ENCODE measurements at regions not wholly inside any gene's neighbourhood (a gene's known extent, or its start where the extent isn't known, plus 50 kb on each side); places are given as distances from the start of the nearest gene placed in this dataset.
"Not testable (repeated sequence)": the region's sequence is repeated elsewhere in the genome, so short reads cannot be mapped to it uniquely, and the experiment has no call there.

GRCh38 chr5:130500495-130500894, 596.2 kb downstream of the CHSY3 start:
- not testable (repeated sequence) for DNase-seq

GRCh38 chr5:130496215-130496614, 592.0 kb downstream of the CHSY3 start:
- DNase-seq = no peak

GRCh38 chr5:130488252-130488651, 584.0 kb downstream of the CHSY3 start:
- no peak for DNase-seq

GRCh38 chr5:130479045-130479804, 575.0 kb downstream of the CHSY3 start:
- no peak for DNase-seq

GRCh38 chr5:130476325-130476724, 572.1 kb downstream of the CHSY3 start:
- DNase-seq = no peak

GRCh38 chr5:130462516-130462915, 558.3 kb downstream of the CHSY3 start:
- DNase-seq = no peak

- no peak for DNase-seq
Observed at GRCh38 chr5:130455175-130455574, 550.9 kb downstream of the CHSY3 start.

- DNase-seq = no peak
Observed at GRCh38 chr5:130452744-130453143, 548.5 kb downstream of the CHSY3 start.

GRCh38 chr5:130436430-130436829, 532.2 kb downstream of the CHSY3 start:
- no peak for DNase-seq

- no peak for DNase-seq
Observed at GRCh38 chr5:130427222-130427955, 523.1 kb downstream of the CHSY3 start.

- DNase-seq = no peak
Observed at GRCh38 chr5:130425424-130425823, 521.2 kb downstream of the CHSY3 start.

- DNase-seq = peak in 1 of 51 donors; percentile 0
Observed at GRCh38 chr5:130424341-130424740, 520.1 kb downstream of the CHSY3 start.

- no peak for DNase-seq
Observed at GRCh38 chr5:130402906-130403305, 498.6 kb downstream of the CHSY3 start.

- no peak for DNase-seq
Observed at GRCh38 chr5:130400091-130400490, 495.8 kb downstream of the CHSY3 start.

- no peak for DNase-seq
Observed at GRCh38 chr5:130398825-130399224, 494.6 kb downstream of the CHSY3 start.

- not testable (repeated sequence) for DNase-seq
Observed at GRCh38 chr5:130397727-130398126, 493.5 kb downstream of the CHSY3 start.

GRCh38 chr5:130397132-130397531, 492.9 kb downstream of the CHSY3 start:
- no peak for DNase-seq

GRCh38 chr5:130391727-130392264, 487.5 kb downstream of the CHSY3 start:
- DNase-seq = not testable (repeated sequence)

GRCh38 chr5:130386155-130386554, 481.9 kb downstream of the CHSY3 start:
- DNase-seq = no peak

GRCh38 chr5:130385656-130386055, 481.4 kb downstream of the CHSY3 start:
- no peak for DNase-seq

GRCh38 chr5:130365956-130366355, 461.7 kb downstream of the CHSY3 start:
- DNase-seq = no peak

- DNase-seq = no peak
Observed at GRCh38 chr5:130350131-130350530, 445.9 kb downstream of the CHSY3 start.

All from hypothalamus (tissue), 51 donors.